ENCODE measurements at regions not wholly inside any gene's neighbourhood (a gene's known extent, or its start where the extent isn't known, plus 50 kb on each side); places are given as distances from the start of the nearest gene placed in this dataset.
"Not testable (repeated sequence)": the region's sequence is repeated elsewhere in the genome, so short reads cannot be mapped to it uniquely, and the experiment has no call there.

DNA sequence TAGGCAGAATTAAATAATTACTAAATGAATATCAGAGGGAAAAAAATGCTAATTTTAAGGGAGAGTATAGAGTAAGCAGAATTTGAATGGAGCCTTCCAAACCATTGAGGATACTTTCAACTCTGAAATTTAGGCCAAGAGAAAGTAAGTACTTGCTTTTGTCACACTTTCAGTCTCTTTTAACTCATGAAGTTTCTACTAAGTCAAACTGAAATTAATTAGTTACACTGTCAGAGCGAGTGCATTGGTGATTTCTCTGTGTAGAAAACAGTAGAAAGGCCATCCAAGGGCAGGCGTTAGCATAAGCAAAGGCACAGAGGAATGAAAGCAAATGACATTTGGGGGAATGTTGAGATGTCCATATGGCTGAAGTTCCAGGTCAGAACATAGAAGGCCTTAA lies 92.9 kb downstream of the PLEKHG1 start:
- no peaks in the 10 kb centered on the region for H3K4me1 Mint-ChIP-seq
- H3K4me3 Mint-ChIP-seq = no peak overlapping the region
- peaks cover 0 to 10% of the 10 kb centered on the region in 2 donors for H3K27me3 Mint-ChIP-seq (ENCODE audit: low read depth in 2 of 2)
- no peaks in the 10 kb centered on the region for H3K9me3 ChIP-seq (ENCODE audit: control insufficient read depth, insufficient read depth, low read length)
- 63% methylated on average over 2 of the region's 2 CpGs for WGBS (ENCODE audit: insufficient coverage)
- no peaks in the 10 kb centered on the region for H3K9me3 Mint-ChIP-seq
- H3K27me3 ChIP-seq (ENCODE audit: control insufficient read depth, insufficient read depth, low read length) = no peaks in the 10 kb centered on the region
- ATAC-seq (no peak), DNase-seq (no peak)
- H3K27ac Mint-ChIP-seq = no peak overlapping the region
- TF ChIP-seq, protein P1, sequence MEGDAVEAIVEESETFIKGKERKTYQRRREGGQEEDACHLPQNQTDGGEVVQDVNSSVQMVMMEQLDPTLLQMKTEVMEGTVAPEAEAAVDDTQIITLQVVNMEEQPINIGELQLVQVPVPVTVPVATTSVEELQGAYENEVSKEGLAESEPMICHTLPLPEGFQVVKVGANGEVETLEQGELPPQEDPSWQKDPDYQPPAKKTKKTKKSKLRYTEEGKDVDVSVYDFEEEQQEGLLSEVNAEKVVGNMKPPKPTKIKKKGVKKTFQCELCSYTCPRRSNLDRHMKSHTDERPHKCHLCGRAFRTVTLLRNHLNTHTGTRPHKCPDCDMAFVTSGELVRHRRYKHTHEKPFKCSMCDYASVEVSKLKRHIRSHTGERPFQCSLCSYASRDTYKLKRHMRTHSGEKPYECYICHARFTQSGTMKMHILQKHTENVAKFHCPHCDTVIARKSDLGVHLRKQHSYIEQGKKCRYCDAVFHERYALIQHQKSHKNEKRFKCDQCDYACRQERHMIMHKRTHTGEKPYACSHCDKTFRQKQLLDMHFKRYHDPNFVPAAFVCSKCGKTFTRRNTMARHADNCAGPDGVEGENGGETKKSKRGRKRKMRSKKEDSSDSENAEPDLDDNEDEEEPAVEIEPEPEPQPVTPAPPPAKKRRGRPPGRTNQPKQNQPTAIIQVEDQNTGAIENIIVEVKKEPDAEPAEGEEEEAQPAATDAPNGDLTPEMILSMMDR (IDR thresholded peaks at IDR 0.05) = no peak
- H3K27ac ChIP-seq (ENCODE audit: low read length) = no peak overlapping the region
- H3K36me3 ChIP-seq (ENCODE audit: control insufficient read depth, insufficient read depth, low read length) = no peaks in the 10 kb centered on the region
- H3K36me3 Mint-ChIP-seq = no peaks in the 10 kb centered on the region
- intact Hi-C loops (cut with micrococcal nuclease) = no loop called here
- no peak overlapping the region for H3K4me3 ChIP-seq (ENCODE audit: low read length)
- H3K4me1 ChIP-seq (ENCODE audit: control insufficient read depth, insufficient read depth, low read length) = peaks cover 3% of the 10 kb centered on the region

DNA sequence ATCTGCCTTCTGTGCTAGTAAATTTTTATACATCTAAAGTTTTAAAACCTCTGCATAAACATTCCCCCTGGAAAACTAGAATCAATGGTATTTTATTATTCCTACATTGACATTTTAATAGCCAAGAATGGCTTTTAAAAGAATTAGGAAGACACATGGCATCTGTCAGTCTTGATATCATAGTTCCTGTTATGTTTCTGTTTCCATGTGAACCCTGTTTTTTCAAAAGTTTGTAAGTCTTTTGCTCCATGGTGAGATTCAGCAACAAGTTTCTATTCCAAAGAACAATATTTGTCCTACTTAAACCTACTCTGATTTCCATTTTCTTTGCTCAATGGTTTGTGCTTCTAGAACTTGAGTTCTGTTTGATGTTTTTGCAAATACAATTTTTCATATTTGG lies 95.2 kb downstream of the PLEKHG1 start:
- no peak overlapping the region for H3K27ac Mint-ChIP-seq
- no peak for DNase-seq
- no peaks in the 10 kb centered on the region for H3K9me3 Mint-ChIP-seq
- H3K36me3 Mint-ChIP-seq = no peaks in the 10 kb centered on the region
- peaks cover 3% of the 10 kb centered on the region for H3K4me1 ChIP-seq (ENCODE audit: control insufficient read depth, insufficient read depth, low read length)
- no peaks in the 10 kb centered on the region for H3K4me1 Mint-ChIP-seq
- no peak overlapping the region for H3K27ac ChIP-seq (ENCODE audit: low read length)
- no peak overlapping the region for H3K4me3 ChIP-seq (ENCODE audit: low read length)
- TF ChIP-seq, protein P1 (IDR thresholded peaks at IDR 0.05) = no peak
- H3K36me3 ChIP-seq (ENCODE audit: control insufficient read depth, insufficient read depth, low read length) = no peaks in the 10 kb centered on the region
- no peaks in the 10 kb centered on the region for H3K27me3 ChIP-seq (ENCODE audit: control insufficient read depth, insufficient read depth, low read length)
- intact Hi-C loops (cut with micrococcal nuclease) = no loop called here
- no peaks in the 10 kb centered on the region for H3K9me3 ChIP-seq (ENCODE audit: control insufficient read depth, insufficient read depth, low read length)
- H3K4me3 Mint-ChIP-seq = no peak overlapping the region
- ATAC-seq = no peak
- H3K27me3 Mint-ChIP-seq (ENCODE audit: low read depth in 2 of 2) = peaks cover 3 to 10% of the 10 kb centered on the region in 2 donors

DNA sequence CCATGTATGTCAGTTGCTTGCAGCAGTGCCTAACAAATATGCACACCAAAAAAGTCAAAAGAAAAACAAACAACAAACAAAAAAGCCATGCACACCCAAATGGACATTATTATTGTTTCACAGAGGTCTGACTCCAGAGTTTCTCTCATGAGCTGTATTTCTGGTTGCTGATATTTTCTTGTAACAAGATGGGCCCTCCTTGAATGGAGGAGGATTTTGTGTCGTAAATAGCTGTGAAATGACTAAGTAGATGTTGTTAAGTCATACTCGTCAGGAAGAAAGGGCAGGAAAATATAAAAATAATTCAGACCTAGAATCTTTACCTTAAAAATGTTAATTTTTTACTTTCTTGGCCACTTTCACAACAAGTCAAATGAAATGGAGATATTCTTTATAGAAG lies 96.0 kb downstream of the PLEKHG1 start:
- H3K27ac Mint-ChIP-seq = no peak overlapping the region
- intact Hi-C loops (cut with micrococcal nuclease) = no loop called here
- Histone ChIP-seq H3K36me3 (ENCODE audit: control insufficient read depth, insufficient read depth, low read length) (no peaks in the 10 kb centered on the region), H3K27me3 (ENCODE audit: control insufficient read depth, insufficient read depth, low read length) (no peaks in the 10 kb centered on the region), H3K4me1 (ENCODE audit: control insufficient read depth, insufficient read depth, low read length) (peaks cover 3% of the 10 kb centered on the region), H3K9me3 (ENCODE audit: control insufficient read depth, insufficient read depth, low read length) (no peaks in the 10 kb centered on the region), H3K27ac (ENCODE audit: low read length) (no peak overlapping the region), H3K4me3 (ENCODE audit: low read length) (no peak overlapping the region)
- H3K4me3 Mint-ChIP-seq = no peak overlapping the region
- TF ChIP-seq, protein P1 (IDR thresholded peaks at IDR 0.05) = no peak
- H3K27me3 Mint-ChIP-seq (ENCODE audit: low read depth in 2 of 2) = peaks cover 3 to 10% of the 10 kb centered on the region in 2 donors
- H3K9me3 Mint-ChIP-seq = no peaks in the 10 kb centered on the region
- 67% methylated on average over 1 of the region's 2 CpGs for WGBS (ENCODE audit: insufficient coverage)
- no peaks in the 10 kb centered on the region for H3K4me1 Mint-ChIP-seq
- no peaks in the 10 kb centered on the region for H3K36me3 Mint-ChIP-seq
- ATAC-seq (no peak), DNase-seq (no peak)

DNA sequence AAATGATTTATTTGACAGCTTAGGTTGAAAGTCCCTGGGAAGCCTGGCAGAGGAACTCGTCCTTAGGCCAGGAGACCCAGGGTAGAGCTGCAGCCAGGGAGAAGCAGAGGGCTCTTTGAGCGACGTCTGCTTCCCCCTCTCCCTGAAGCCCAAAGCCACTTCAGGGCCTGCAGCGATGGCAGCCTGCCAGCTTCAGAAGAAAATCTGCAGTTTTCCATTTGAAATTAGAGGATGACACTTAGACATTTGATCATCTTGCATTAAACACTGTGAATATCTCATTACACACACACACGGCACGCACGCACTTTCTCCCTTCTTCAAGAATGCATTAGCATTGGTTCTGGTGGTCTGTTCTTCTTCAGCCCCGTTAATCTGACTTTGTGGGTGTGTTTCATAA lies 96.5 kb downstream of the PLEKHG1 start:
- H3K4me3 ChIP-seq (ENCODE audit: low read length) = no peak overlapping the region
- ATAC-seq (no peak), DNase-seq (no peak)
- H3K27ac Mint-ChIP-seq = no peak overlapping the region
- H3K27me3 ChIP-seq (ENCODE audit: control insufficient read depth, insufficient read depth, low read length) = no peaks in the 10 kb centered on the region
- no peak overlapping the region for H3K4me3 Mint-ChIP-seq
- no peak overlapping the region for H3K27ac ChIP-seq (ENCODE audit: low read length)
- H3K9me3 Mint-ChIP-seq = no peaks in the 10 kb centered on the region
- H3K4me1 ChIP-seq (ENCODE audit: control insufficient read depth, insufficient read depth, low read length) = peaks cover 3% of the 10 kb centered on the region
- intact Hi-C loops (cut with micrococcal nuclease) = no loop called here
- peaks cover 3 to 10% of the 10 kb centered on the region in 2 donors for H3K27me3 Mint-ChIP-seq (ENCODE audit: low read depth in 2 of 2)
- no peaks in the 10 kb centered on the region for H3K9me3 ChIP-seq (ENCODE audit: control insufficient read depth, insufficient read depth, low read length)
- no peaks in the 10 kb centered on the region for H3K36me3 Mint-ChIP-seq
- WGBS (ENCODE audit: insufficient coverage) = 90% methylated on average over 7 of the region's 8 CpGs
- no peaks in the 10 kb centered on the region for H3K4me1 Mint-ChIP-seq
- TF ChIP-seq, protein P1 (IDR thresholded peaks at IDR 0.05) = no peak
- no peaks in the 10 kb centered on the region for H3K36me3 ChIP-seq (ENCODE audit: control insufficient read depth, insufficient read depth, low read length)

DNA sequence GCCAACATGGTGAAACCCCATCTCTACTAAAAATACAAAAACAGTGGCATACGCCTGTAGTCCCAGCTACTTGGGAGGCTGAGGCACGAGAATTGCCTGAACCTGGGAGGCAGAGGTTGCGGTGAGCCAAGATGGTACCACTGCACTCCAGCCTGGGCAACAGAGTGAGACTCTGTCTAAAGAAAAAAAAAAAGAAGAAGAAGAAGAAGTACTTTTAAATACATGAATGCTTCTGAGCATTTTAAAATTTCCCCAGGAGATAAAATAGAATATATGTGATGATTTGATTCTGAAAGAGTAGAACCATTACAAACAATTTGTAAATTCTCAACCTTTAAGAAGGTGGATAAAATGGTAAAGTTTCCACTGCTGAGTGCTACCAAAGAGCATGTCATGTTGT lies 97.2 kb downstream of the PLEKHG1 start:
- H3K36me3 ChIP-seq (ENCODE audit: control insufficient read depth, insufficient read depth, low read length); H3K9me3 ChIP-seq (ENCODE audit: control insufficient read depth, insufficient read depth, low read length); ATAC-seq; H3K27ac Mint-ChIP-seq; H3K4me1 Mint-ChIP-seq; H3K9me3 Mint-ChIP-seq; H3K36me3 Mint-ChIP-seq; intact Hi-C loops (cut with micrococcal nuclease); H3K27ac ChIP-seq (ENCODE audit: low read length); DNase-seq; H3K4me3 Mint-ChIP-seq; H3K27me3 ChIP-seq (ENCODE audit: control insufficient read depth, insufficient read depth, low read length); H3K4me3 ChIP-seq (ENCODE audit: low read length); H3K4me1 ChIP-seq (ENCODE audit: control insufficient read depth, insufficient read depth, low read length): not testable (repeated sequence)
- H3K27me3 Mint-ChIP-seq (ENCODE audit: low read depth in 2 of 2) = peaks cover 3 to 10% of the 10 kb centered on the region in 2 donors
- 71% methylated on average over 3 of the region's 3 CpGs for WGBS (ENCODE audit: insufficient coverage)

All from natural killer cell (primary cell).